ENCODE measurements at regions not wholly inside any gene's neighbourhood (a gene's known extent, or its start where the extent isn't known, plus 50 kb on each side); places are given as distances from the start of the nearest gene placed in this dataset.

DNA sequence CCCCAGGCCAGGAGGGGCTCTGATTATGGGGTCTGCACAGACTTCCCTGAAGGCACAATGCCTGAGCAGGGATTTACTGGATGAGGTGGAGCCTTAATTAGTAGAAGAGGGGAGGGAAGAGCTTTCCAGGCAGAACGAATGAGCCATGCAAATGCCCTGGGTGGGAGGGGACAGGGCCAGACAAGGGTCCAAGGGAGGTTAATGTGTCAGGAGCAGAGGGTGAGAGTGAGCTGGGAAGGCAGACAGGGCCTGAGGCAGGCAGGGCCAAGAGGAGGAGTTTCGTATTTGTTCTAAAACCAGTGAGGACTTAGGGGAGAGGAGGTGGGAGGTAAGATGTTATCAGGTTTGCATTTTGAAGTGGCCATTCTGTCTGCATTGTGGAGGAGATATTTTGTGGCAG is 65.3 kb downstream of the NPY start:
- TF ChIP-seq EP300 (IDR thresholded peaks at IDR 0.05; ENCODE audit: borderline replicate concordance) (no peak), CEBPB (IDR thresholded peaks at IDR 0.05) (no peak), TEAD4 (IDR thresholded peaks at IDR 0.05) (no peak), TAF1 (IDR thresholded peaks at IDR 0.05; ENCODE audit: low read depth) (no peak), TCF12 (IDR thresholded peaks at IDR 0.05; ENCODE audit: low read depth) (no peak), ZBTB7A (IDR thresholded peaks at IDR 0.05; ENCODE audit: low read depth) (no peak), RAD21 (IDR thresholded peaks at IDR 0.05; ENCODE audit: low read depth) (no peak), EGR1 (IDR thresholded peaks at IDR 0.05) (no peak), CREB1 (IDR thresholded peaks at IDR 0.05; ENCODE audit: low read depth) (no peak), YY1 (IDR thresholded peaks at IDR 0.05; ENCODE audit: low read depth) (no peak), FOXM1 (IDR thresholded peaks at IDR 0.05; ENCODE audit: borderline replicate concordance, low read depth) (no peak), NFIC (IDR thresholded peaks at IDR 0.05) (no peak)
- TF ChIP-seq, protein P1, sequence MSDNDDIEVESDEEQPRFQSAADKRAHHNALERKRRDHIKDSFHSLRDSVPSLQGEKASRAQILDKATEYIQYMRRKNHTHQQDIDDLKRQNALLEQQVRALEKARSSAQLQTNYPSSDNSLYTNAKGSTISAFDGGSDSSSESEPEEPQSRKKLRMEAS (IDR thresholded peaks at IDR 0.05) = no peak
- TF ChIP-seq, protein P2, sequence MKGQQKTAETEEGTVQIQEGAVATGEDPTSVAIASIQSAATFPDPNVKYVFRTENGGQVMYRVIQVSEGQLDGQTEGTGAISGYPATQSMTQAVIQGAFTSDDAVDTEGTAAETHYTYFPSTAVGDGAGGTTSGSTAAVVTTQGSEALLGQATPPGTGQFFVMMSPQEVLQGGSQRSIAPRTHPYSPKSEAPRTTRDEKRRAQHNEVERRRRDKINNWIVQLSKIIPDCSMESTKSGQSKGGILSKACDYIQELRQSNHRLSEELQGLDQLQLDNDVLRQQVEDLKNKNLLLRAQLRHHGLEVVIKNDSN (IDR thresholded peaks at IDR 0.05) = no peak
- TF ChIP-seq, protein P3, sequence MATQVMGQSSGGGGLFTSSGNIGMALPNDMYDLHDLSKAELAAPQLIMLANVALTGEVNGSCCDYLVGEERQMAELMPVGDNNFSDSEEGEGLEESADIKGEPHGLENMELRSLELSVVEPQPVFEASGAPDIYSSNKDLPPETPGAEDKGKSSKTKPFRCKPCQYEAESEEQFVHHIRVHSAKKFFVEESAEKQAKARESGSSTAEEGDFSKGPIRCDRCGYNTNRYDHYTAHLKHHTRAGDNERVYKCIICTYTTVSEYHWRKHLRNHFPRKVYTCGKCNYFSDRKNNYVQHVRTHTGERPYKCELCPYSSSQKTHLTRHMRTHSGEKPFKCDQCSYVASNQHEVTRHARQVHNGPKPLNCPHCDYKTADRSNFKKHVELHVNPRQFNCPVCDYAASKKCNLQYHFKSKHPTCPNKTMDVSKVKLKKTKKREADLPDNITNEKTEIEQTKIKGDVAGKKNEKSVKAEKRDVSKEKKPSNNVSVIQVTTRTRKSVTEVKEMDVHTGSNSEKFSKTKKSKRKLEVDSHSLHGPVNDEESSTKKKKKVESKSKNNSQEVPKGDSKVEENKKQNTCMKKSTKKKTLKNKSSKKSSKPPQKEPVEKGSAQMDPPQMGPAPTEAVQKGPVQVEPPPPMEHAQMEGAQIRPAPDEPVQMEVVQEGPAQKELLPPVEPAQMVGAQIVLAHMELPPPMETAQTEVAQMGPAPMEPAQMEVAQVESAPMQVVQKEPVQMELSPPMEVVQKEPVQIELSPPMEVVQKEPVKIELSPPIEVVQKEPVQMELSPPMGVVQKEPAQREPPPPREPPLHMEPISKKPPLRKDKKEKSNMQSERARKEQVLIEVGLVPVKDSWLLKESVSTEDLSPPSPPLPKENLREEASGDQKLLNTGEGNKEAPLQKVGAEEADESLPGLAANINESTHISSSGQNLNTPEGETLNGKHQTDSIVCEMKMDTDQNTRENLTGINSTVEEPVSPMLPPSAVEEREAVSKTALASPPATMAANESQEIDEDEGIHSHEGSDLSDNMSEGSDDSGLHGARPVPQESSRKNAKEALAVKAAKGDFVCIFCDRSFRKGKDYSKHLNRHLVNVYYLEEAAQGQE (IDR thresholded peaks at IDR 0.05; ENCODE audit: low read depth) = no peak

DNA sequence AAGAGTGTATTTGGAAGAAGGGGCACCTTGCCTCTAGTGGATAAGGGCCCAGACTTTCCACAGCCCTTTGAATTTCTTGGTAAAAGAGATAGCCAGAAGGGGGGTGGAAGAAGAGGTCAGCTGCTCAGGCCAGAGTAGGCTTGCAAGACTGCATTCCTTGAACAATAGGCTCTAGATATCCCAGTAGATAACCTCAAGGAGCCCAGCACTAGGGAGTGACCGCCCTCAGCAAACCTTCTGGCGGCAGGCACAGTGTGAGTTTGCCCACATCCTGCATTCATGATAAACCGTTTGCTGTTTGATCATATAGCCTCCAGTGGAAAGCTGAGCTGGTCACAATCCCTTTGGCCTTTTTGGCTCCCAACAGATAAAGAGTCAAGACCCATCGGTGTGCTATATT is 70.5 kb downstream of the NPY start:
- TF ChIP-seq, protein P1 (IDR thresholded peaks at IDR 0.05) = no peak
- TF ChIP-seq RAD21 (IDR thresholded peaks at IDR 0.05; ENCODE audit: low read depth) (no peak), CREB1 (IDR thresholded peaks at IDR 0.05; ENCODE audit: low read depth) (no peak), ZBTB7A (IDR thresholded peaks at IDR 0.05; ENCODE audit: low read depth) (no peak), CEBPB (IDR thresholded peaks at IDR 0.05) (no peak), TCF12 (IDR thresholded peaks at IDR 0.05; ENCODE audit: low read depth) (no peak), TAF1 (IDR thresholded peaks at IDR 0.05; ENCODE audit: low read depth) (no peak), FOXM1 (IDR thresholded peaks at IDR 0.05; ENCODE audit: borderline replicate concordance, low read depth) (no peak), TEAD4 (IDR thresholded peaks at IDR 0.05) (no peak)

DNA sequence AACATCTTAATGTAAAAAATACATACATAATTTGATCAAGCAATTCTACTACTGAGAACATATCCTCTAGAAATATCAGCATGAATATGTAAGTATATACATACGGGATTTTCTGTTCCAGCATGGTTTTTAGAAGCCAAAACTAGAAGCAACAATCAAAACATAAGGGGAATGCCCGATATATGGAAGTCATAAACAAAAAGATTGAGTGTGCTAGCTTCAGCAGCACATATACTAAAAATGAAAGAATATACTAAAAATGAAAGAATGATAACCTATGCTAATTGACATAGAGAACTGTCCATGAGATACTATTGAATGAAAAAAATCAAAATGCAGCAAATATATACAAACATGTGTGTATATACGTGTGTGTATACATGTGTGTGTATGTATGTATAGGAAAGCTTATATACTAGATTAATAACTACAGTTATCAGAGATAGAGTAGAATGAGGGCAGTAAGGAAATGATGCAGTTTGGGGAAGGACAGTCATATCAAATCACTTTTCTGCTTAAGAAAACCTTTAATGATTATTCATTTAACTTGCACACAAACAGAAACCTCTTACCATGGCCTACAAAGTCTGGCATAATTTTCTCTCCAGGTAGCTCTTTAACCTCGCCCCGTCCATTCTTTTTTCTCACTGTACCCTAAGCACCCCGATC is 72.9 kb downstream of the NPY start:
- TF ChIP-seq RAD21 (IDR thresholded peaks at IDR 0.05; ENCODE audit: low read depth) (no peak), EGR1 (IDR thresholded peaks at IDR 0.05) (no peak)

DNA sequence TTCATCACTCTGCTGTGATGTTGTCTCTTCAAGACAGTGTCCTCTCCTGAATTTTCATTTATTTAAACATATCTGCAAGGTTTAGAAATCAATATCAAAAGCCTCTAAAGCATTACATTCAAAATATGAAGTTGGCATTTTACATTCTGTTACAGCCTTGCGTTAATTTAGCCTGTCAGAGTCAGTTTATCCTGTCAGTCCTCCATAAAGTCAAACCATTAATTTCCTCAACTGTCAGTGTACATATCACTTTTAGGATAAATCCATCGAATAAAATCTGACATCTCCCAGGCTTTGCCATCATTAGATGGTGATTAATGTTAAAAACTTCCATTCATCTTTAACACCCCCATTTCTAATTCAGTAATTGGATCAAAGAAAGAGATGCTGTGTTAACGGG is 77.0 kb downstream of the NPY start:
- TF ChIP-seq FOXM1 (IDR thresholded peaks at IDR 0.05; ENCODE audit: borderline replicate concordance, low read depth) = no peak
- TF ChIP-seq EGR1 (IDR thresholded peaks at IDR 0.05) = no peak
- no peak for TF ChIP-seq CEBPB (IDR thresholded peaks at IDR 0.05)

DNA sequence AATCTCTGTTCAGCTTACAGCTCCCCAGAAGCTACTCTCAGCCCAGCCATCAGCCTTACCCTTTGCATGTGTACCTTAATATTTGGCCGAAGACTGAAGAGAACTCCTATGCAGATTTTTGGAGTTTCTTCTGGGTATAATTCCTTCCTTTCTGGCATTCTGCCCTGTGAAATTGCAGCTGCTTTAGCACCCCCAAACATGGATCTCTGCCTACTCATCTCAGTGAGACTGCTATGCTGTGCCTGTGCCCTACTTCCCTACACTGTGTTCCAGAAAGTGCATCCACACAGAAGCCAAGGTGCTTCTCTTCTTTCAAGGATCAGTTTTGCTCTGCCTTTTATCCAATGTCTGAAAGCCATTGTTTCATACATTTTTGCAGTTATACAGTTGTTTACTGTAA is 81.6 kb downstream of the NPY start:
- no peak for TF ChIP-seq TCF12 (IDR thresholded peaks at IDR 0.05; ENCODE audit: low read depth)
- no peak for TF ChIP-seq TEAD4 (IDR thresholded peaks at IDR 0.05)
- TF ChIP-seq RAD21 (IDR thresholded peaks at IDR 0.05; ENCODE audit: low read depth) = no peak
- no peak for TF ChIP-seq FOXM1 (IDR thresholded peaks at IDR 0.05; ENCODE audit: borderline replicate concordance, low read depth)
- no peak for TF ChIP-seq EGR1 (IDR thresholded peaks at IDR 0.05)
- no peak for TF ChIP-seq EP300 (IDR thresholded peaks at IDR 0.05; ENCODE audit: borderline replicate concordance)
- TF ChIP-seq CEBPB (IDR thresholded peaks at IDR 0.05) = no peak
- TF ChIP-seq, protein P1 (IDR thresholded peaks at IDR 0.05) = no peak
- no peak for TF ChIP-seq CREB1 (IDR thresholded peaks at IDR 0.05; ENCODE audit: low read depth)
- TF ChIP-seq, protein P3 (IDR thresholded peaks at IDR 0.05; ENCODE audit: low read depth) = no peak
- TF ChIP-seq TAF1 (IDR thresholded peaks at IDR 0.05; ENCODE audit: low read depth) = no peak
- no peak for TF ChIP-seq YY1 (IDR thresholded peaks at IDR 0.05; ENCODE audit: low read depth)
- TF ChIP-seq, protein P2 (IDR thresholded peaks at IDR 0.05) = no peak
- TF ChIP-seq NFIC (IDR thresholded peaks at IDR 0.05) = no peak
- TF ChIP-seq ZBTB7A (IDR thresholded peaks at IDR 0.05; ENCODE audit: low read depth) = no peak

DNA sequence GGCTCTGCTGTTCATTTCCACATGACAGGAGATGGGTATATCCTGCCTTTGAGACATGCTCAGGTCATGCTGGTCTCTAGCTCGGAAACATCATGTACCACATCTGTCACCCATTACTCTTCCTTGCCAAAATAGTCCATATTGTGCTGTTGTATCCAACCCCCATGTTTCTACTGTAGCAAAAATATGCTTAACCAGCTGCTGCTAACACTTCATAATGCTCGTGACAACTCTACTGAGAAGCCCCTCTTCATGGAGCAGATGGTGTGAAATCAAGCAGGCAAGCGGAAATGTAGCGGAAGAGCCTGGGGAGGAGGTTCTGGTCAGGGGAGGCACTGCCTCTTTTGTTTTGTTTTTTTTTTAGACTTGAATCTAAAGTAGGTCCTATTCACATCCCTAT is 82.9 kb downstream of the NPY start:
- TF ChIP-seq RAD21 (IDR thresholded peaks at IDR 0.05; ENCODE audit: low read depth) (no peak), FOXM1 (IDR thresholded peaks at IDR 0.05; ENCODE audit: borderline replicate concordance, low read depth) (no peak), TEAD4 (IDR thresholded peaks at IDR 0.05) (no peak), EGR1 (IDR thresholded peaks at IDR 0.05) (no peak), ZBTB7A (IDR thresholded peaks at IDR 0.05; ENCODE audit: low read depth) (no peak), EP300 (IDR thresholded peaks at IDR 0.05; ENCODE audit: borderline replicate concordance) (no peak), TCF12 (IDR thresholded peaks at IDR 0.05; ENCODE audit: low read depth) (no peak), CEBPB (IDR thresholded peaks at IDR 0.05) (no peak), TAF1 (IDR thresholded peaks at IDR 0.05; ENCODE audit: low read depth) (no peak), NFIC (IDR thresholded peaks at IDR 0.05) (no peak)
- TF ChIP-seq, protein P2 (IDR thresholded peaks at IDR 0.05) = no peak
- TF ChIP-seq, protein P3 (IDR thresholded peaks at IDR 0.05; ENCODE audit: low read depth) = no peak
- TF ChIP-seq, protein P1 (IDR thresholded peaks at IDR 0.05) = no peak

All from Ishikawa (cell line).